ENCODE measurements at regions not wholly inside any gene's neighbourhood (a gene's known extent, or its start where the extent isn't known, plus 50 kb on each side); places are given as distances from the start of the nearest gene placed in this dataset.
"Not testable (repeated sequence)": the region's sequence is repeated elsewhere in the genome, so short reads cannot be mapped to it uniquely, and the experiment has no call there.

- no peaks in the 10 kb centered on the region for H3K27me3 Mint-ChIP-seq
- intact Hi-C loops (cut with micrococcal nuclease): no loop called here
These were observed 96.7 kb upstream of the OR9G4 start for GRCh38 chr11:56845121-56845732.

GRCh38 chr11:56843816-56844215 lies 95.3 kb upstream of the OR9G4 start:
- intact Hi-C loops (cut with micrococcal nuclease): no loop called here
- Mint-ChIP-seq H3K27ac (no peak overlapping the region), H3K36me3 (no peaks in the 10 kb centered on the region), H3K4me3 (no peak overlapping the region), H3K27me3 (no peaks in the 10 kb centered on the region), H3K9me3 (peaks cover 0 to 2% (median 0%) of the 10 kb centered on the region in 8 donors), H3K4me1 (peaks cover 0 to 7% (median 0%) of the 10 kb centered on the region in 4 donors)
- no peak overlapping the region for H3K4me3 ChIP-seq (ENCODE audit: low read length in 2 of 2)
- ChIA-PET POLR2A (ENCODE audit: partially characterized antibody) (no interaction called here), CTCF (ENCODE audit: partially characterized antibody) (interaction anchor here (0.9 to 2.3 kb wide), 2 partner anchors 405 to 407 kb away, joined by 3 to 6 read pairs; no protein-coding TSS in a partner anchor)
- H3K4me1 ChIP-seq (ENCODE audit: insufficient read depth, low read length): no peaks in the 10 kb centered on the region
- H3K27me3 ChIP-seq (ENCODE audit: insufficient read depth, low read length): no peaks in the 10 kb centered on the region
- DNase-seq: no peak
- H3K27ac ChIP-seq (ENCODE audit: low read depth, low read length): no peak overlapping the region
- no peaks in the 10 kb centered on the region for H3K36me3 ChIP-seq (ENCODE audit: insufficient read depth, low read length)
- no peaks in the 10 kb centered on the region for H3K9me3 ChIP-seq (ENCODE audit: control insufficient read depth in 1 of 2, low read length in 2 of 2)

More at GRCh38 chr11:56845121-56845732, 96.7 kb upstream of the OR9G4 start:
- DNase-seq: no peak
- no peak overlapping the region for H3K4me3 Mint-ChIP-seq
- H3K4me3 ChIP-seq (ENCODE audit: low read length in 2 of 2): no peak overlapping the region
- CTCF ChIA-PET (ENCODE audit: partially characterized antibody): interaction anchor here (2.3 kb wide), 1 partner anchor 406 kb away, joined by 6 read pairs; no protein-coding TSS in a partner anchor
- H3K4me1 ChIP-seq (ENCODE audit: insufficient read depth, low read length): no peaks in the 10 kb centered on the region
- POLR2A ChIA-PET (ENCODE audit: partially characterized antibody): no interaction called here
- H3K27ac Mint-ChIP-seq: no peak overlapping the region
- H3K27ac ChIP-seq (ENCODE audit: low read depth, low read length): no peak overlapping the region
- H3K36me3 Mint-ChIP-seq: no peaks in the 10 kb centered on the region
- H3K9me3 ChIP-seq (ENCODE audit: control insufficient read depth in 1 of 2, low read length in 2 of 2): no peaks in the 10 kb centered on the region
- H3K9me3 Mint-ChIP-seq: no peaks in the 10 kb centered on the region
- no peaks in the 10 kb centered on the region for H3K36me3 ChIP-seq (ENCODE audit: insufficient read depth, low read length)
- no peaks in the 10 kb centered on the region for H3K27me3 ChIP-seq (ENCODE audit: insufficient read depth, low read length)
- peaks cover 0 to 7% (median 0%) of the 10 kb centered on the region in 4 donors for H3K4me1 Mint-ChIP-seq

GRCh38 chr11:56842814-56843794 lies 94.6 kb upstream of the OR9G4 start:
- H3K9me3 Mint-ChIP-seq: peaks cover 0 to 4% (median 0%) of the 10 kb centered on the region in 8 donors
- Histone ChIP-seq H3K36me3 (ENCODE audit: insufficient read depth, low read length) (no peaks in the 10 kb centered on the region), H3K4me3 (ENCODE audit: low read length in 2 of 2) (no peak overlapping the region), H3K27ac (ENCODE audit: low read depth, low read length) (no peak overlapping the region), H3K27me3 (ENCODE audit: insufficient read depth, low read length) (no peaks in the 10 kb centered on the region), H3K9me3 (ENCODE audit: control insufficient read depth in 1 of 2, low read length in 2 of 2) (no peaks in the 10 kb centered on the region), H3K4me1 (ENCODE audit: insufficient read depth, low read length) (no peaks in the 10 kb centered on the region)
- intact Hi-C loops (cut with micrococcal nuclease): no loop called here
- no peak overlapping the region for H3K4me3 Mint-ChIP-seq
- H3K27me3 Mint-ChIP-seq: no peaks in the 10 kb centered on the region
- H3K36me3 Mint-ChIP-seq: no peaks in the 10 kb centered on the region
- ChIA-PET POLR2A (ENCODE audit: partially characterized antibody) (no interaction called here), CTCF (ENCODE audit: partially characterized antibody) (interaction anchor here (2.3 kb wide), 1 partner anchor 408 kb away, joined by 6 read pairs; no protein-coding TSS in a partner anchor)
- DNase-seq: no peak
- H3K4me1 Mint-ChIP-seq: peaks cover 0 to 7% (median 0%) of the 10 kb centered on the region in 4 donors
- no peak overlapping the region for H3K27ac Mint-ChIP-seq

GRCh38 chr11:56841210-56841810 lies 92.8 kb upstream of the OR9G4 start:
- Histone ChIP-seq H3K4me3 (ENCODE audit: low read length in 2 of 2) (no peak overlapping the region), H3K9me3 (ENCODE audit: control insufficient read depth in 1 of 2, low read length in 2 of 2) (no peaks in the 10 kb centered on the region), H3K36me3 (ENCODE audit: insufficient read depth, low read length) (no peaks in the 10 kb centered on the region), H3K27me3 (ENCODE audit: insufficient read depth, low read length) (no peaks in the 10 kb centered on the region), H3K4me1 (ENCODE audit: insufficient read depth, low read length) (no peaks in the 10 kb centered on the region), H3K27ac (ENCODE audit: low read depth, low read length) (no peak overlapping the region)
- ChIA-PET CTCF (ENCODE audit: partially characterized antibody) (interaction anchor here (1.1 to 1.6 kb wide), 2 partner anchors 407 to 409 kb away, joined by 3 to 5 read pairs; no protein-coding TSS in a partner anchor), POLR2A (ENCODE audit: partially characterized antibody) (no interaction called here)
- peaks cover 0 to 7% (median 0%) of the 10 kb centered on the region in 4 donors for H3K4me1 Mint-ChIP-seq
- no peak overlapping the region for H3K27ac Mint-ChIP-seq
- intact Hi-C loops (cut with micrococcal nuclease): no loop called here
- DNase-seq: peak in 1 of 5 donors; percentile 4
- H3K9me3 Mint-ChIP-seq: peaks cover 0 to 6% (median 0%) of the 10 kb centered on the region in 8 donors
- no peaks in the 10 kb centered on the region for H3K36me3 Mint-ChIP-seq
- no peaks in the 10 kb centered on the region for H3K27me3 Mint-ChIP-seq
- no peak overlapping the region for H3K4me3 Mint-ChIP-seq

- H3K36me3 ChIP-seq (ENCODE audit: insufficient read depth, low read length); H3K27ac ChIP-seq (ENCODE audit: low read depth, low read length); CTCF ChIA-PET (ENCODE audit: partially characterized antibody); H3K27ac Mint-ChIP-seq; H3K27me3 ChIP-seq (ENCODE audit: insufficient read depth, low read length); H3K4me1 ChIP-seq (ENCODE audit: insufficient read depth, low read length); H3K4me3 Mint-ChIP-seq; DNase-seq; H3K27me3 Mint-ChIP-seq; H3K9me3 ChIP-seq (ENCODE audit: control insufficient read depth in 1 of 2, low read length in 2 of 2); H3K4me3 ChIP-seq (ENCODE audit: low read length in 2 of 2); H3K4me1 Mint-ChIP-seq; POLR2A ChIA-PET (ENCODE audit: partially characterized antibody); H3K36me3 Mint-ChIP-seq; intact Hi-C loops (cut with micrococcal nuclease): not testable (repeated sequence)
- peaks cover 3 to 31% (median 21%) of the 10 kb centered on the region in 8 donors for H3K9me3 Mint-ChIP-seq
These were observed 78.9 kb upstream of the OR9G4 start for GRCh38 chr11:56827357-56827756.

GRCh38 chr11:56819916-56820315 lies 71.4 kb upstream of the OR9G4 start:
- no peak overlapping the region for H3K27ac Mint-ChIP-seq
- intact Hi-C loops (cut with micrococcal nuclease): no loop called here

GRCh38 chr11:56817661-56818060 lies 69.2 kb upstream of the OR9G4 start:
- Histone ChIP-seq H3K4me3 (ENCODE audit: low read length in 2 of 2) (no peak overlapping the region), H3K27me3 (ENCODE audit: insufficient read depth, low read length) (no peaks in the 10 kb centered on the region), H3K36me3 (ENCODE audit: insufficient read depth, low read length) (no peaks in the 10 kb centered on the region), H3K27ac (ENCODE audit: low read depth, low read length) (no peak overlapping the region), H3K4me1 (ENCODE audit: insufficient read depth, low read length) (no peaks in the 10 kb centered on the region), H3K9me3 (ENCODE audit: control insufficient read depth in 1 of 2, low read length in 2 of 2) (no peaks in the 10 kb centered on the region)
- H3K4me1 Mint-ChIP-seq: no peaks in the 10 kb centered on the region
- H3K27ac Mint-ChIP-seq: no peak overlapping the region
- H3K27me3 Mint-ChIP-seq: no peaks in the 10 kb centered on the region
- H3K36me3 Mint-ChIP-seq: no peaks in the 10 kb centered on the region
- H3K4me3 Mint-ChIP-seq: no peak overlapping the region
- POLR2A ChIA-PET (ENCODE audit: partially characterized antibody): no interaction called here
- no peak for DNase-seq
- intact Hi-C loops (cut with micrococcal nuclease): no loop called here
- peaks cover 0 to 15% (median 2%) of the 10 kb centered on the region in 8 donors for H3K9me3 Mint-ChIP-seq
- CTCF ChIA-PET (ENCODE audit: partially characterized antibody): no interaction called here

More at GRCh38 chr11:56819916-56820315, 71.4 kb upstream of the OR9G4 start:
- Histone ChIP-seq H3K4me1 (ENCODE audit: insufficient read depth, low read length) (no peaks in the 10 kb centered on the region), H3K9me3 (ENCODE audit: control insufficient read depth in 1 of 2, low read length in 2 of 2) (no peaks in the 10 kb centered on the region), H3K27me3 (ENCODE audit: insufficient read depth, low read length) (no peaks in the 10 kb centered on the region), H3K36me3 (ENCODE audit: insufficient read depth, low read length) (no peaks in the 10 kb centered on the region), H3K4me3 (ENCODE audit: low read length in 2 of 2) (no peak overlapping the region), H3K27ac (ENCODE audit: low read depth, low read length) (no peak overlapping the region)
- DNase-seq: no peak
- Mint-ChIP-seq H3K9me3 (peaks cover 0 to 16% (median 1%) of the 10 kb centered on the region in 8 donors), H3K4me1 (no peaks in the 10 kb centered on the region), H3K27me3 (no peaks in the 10 kb centered on the region), H3K4me3 (no peak overlapping the region), H3K36me3 (no peaks in the 10 kb centered on the region)
- CTCF ChIA-PET (ENCODE audit: partially characterized antibody): no interaction called here
- POLR2A ChIA-PET (ENCODE audit: partially characterized antibody): no interaction called here

All from CD4-positive, alpha-beta memory T cell (primary cell).